Transverse colon (tissue), 4 donors: ENCODE measurements at regions not wholly inside any gene's neighbourhood (a gene's known extent, or its start where the extent isn't known, plus 50 kb on each side); places are given as distances from the start of the nearest gene placed in this dataset.

ENCODE experiments used
- DNase-seq: peaks from one replicate; pipeline ENCODE4 v3.0.0-alpha.2; 2019
- H3K27ac ChIP-seq, 4 donors: fragments of 200-600 bp; sonication (generic); 2 replicates each; pipeline ENCODE4 v1.5.1; 2016 to 2018; ENCODE audit warnings: inconsistent platforms in 4 of 4
- H3K27me3 ChIP-seq: fragments of 200-600 bp; sonication (generic); 2 replicates; pipeline ENCODE4 v1.5.1; 2017; ENCODE audit warnings: inconsistent platforms
- H3K36me3 ChIP-seq, 4 donors: fragments of 200-600 bp; sonication (generic); 2 replicates each; pipeline ENCODE4 v1.5.1; 2017 to 2019; ENCODE audit warnings: inconsistent platforms in 4 of 4
- H3K4me1 ChIP-seq, 4 donors: fragments of 200-600 bp; sonication (generic); 2 replicates each; pipeline ENCODE4 v1.5.1; 2017 to 2020; ENCODE audit warnings: inconsistent platforms in 4 of 4
- H3K4me3 ChIP-seq, 4 donors: fragments of 200-600 bp; sonication (generic); 1 replicate in 1 of 4; 2 replicates in 3 of 4; pipeline versions ENCODE4 v1.5.1 to v1.6.1; 2017 to 2019; ENCODE audit warnings: inconsistent platforms in 4 of 4
- H3K9me3 ChIP-seq, 2 donors: fragments of 200-600 bp; sonication (generic); 2 replicates each; pipeline ENCODE4 v1.5.1; 2017 to 2019; ENCODE audit warnings: inconsistent platforms in 2 of 2
- CTCF ChIP-seq, 5 experiments: fragments of 200-600 bp in 3 of 5; fragments of 450-650 bp in 2 of 5; sonication (generic) in 3 of 5; IDR thresholded peaks; 1 replicate in 2 of 5; 2 replicates in 3 of 5; pipeline ENCODE4 v1.5.1; 2016 to 2017; ENCODE audit warnings: antibody characterized with exemption in 5 of 5, inconsistent platforms in 3 of 5, mild to moderate bottlenecking in 2 of 5, moderate library complexity in 1 of 5
- EP300 ChIP-seq: sonication (generic); formaldehyde crosslinking; IDR thresholded peaks from one replicate; pipeline ENCODE4 v1.6.1; 2017; ENCODE audit warnings: antibody characterized with exemption, low read depth
- POLR2A ChIP-seq: fragments of 450-650 bp; IDR thresholded peaks from one replicate; pipeline ENCODE4 v1.6.1; 2016; ENCODE audit warnings: antibody characterized with exemption, mild to moderate bottlenecking, moderate library complexity
- POLR2AphosphoS5 ChIP-seq, 3 donors: sonication (generic); formaldehyde crosslinking; IDR thresholded peaks; one replicate each; pipeline ENCODE4 v1.6.1; 2016; ENCODE audit warnings: antibody characterized with exemption in 3 of 3
- WGBS, 2 donors: methylation state at CpG; one replicate each; pipeline ENCODE4 v1.1.5; 2018; ENCODE audit warnings: low coverage in 1 of 2; 5-methylcytosine and 5-hydroxymethylcytosine counted together
- in situ Hi-C, 4 donors: fragments of 200-750 bp; cut with MboI; loops; one replicate each; pipeline versions ENCODE4 v1.15.0 to v1.15.1; 2017; ENCODE audit warnings: low sequenced_read_pairs in 3 of 4, low pct_ligation_motif_present in 1 of 4, low pct_unique_long_range_greater_than_20kb in 1 of 4
- intact Hi-C: fragments of 100-400 bp; cut with DNase I; formaldehyde crosslinking; loops from one replicate; pipeline ENCODE4 v1.15.1; 2023; ENCODE audit warnings: low total_unique reads

- in situ Hi-C loops: no loop called here
- WGBS, 2 donors: 71 to 100% methylated on average over 1 to 4 of the region's 4 CpGs
- no peak for TF ChIP-seq POLR2A
- TF ChIP-seq POLR2AphosphoS5 (IDR thresholded peaks at IDR 0.05): no peak
- TF ChIP-seq CTCF (IDR thresholded peaks at IDR 0.05): no peak
- no peak for TF ChIP-seq EP300
Measured at GRCh38 chr3:59559721-59560435, 510.1 kb upstream of the CFAP20DC start.

GRCh38 chr3:59558906-59559720, 509.3 kb upstream of the CFAP20DC start:
- TF ChIP-seq POLR2AphosphoS5 (IDR thresholded peaks at IDR 0.05) (no peak), EP300 (no peak), POLR2A (no peak), CTCF (IDR thresholded peaks at IDR 0.05) (no peak)

More at GRCh38 chr3:59559721-59560435, 510.1 kb upstream of the CFAP20DC start:
- no peak overlapping the region for H3K27ac ChIP-seq
- no peaks in the 10 kb centered on the region for H3K36me3 ChIP-seq
- H3K4me1 ChIP-seq: no peaks in the 10 kb centered on the region
- no peaks in the 10 kb centered on the region for H3K27me3 ChIP-seq
- H3K9me3 ChIP-seq: no peaks in the 10 kb centered on the region
- intact Hi-C loops: no loop called here
- DNase-seq: no peak
- H3K4me3 ChIP-seq: no peak overlapping the region

GRCh38 chr3:59555593-59556315, 505.9 kb upstream of the CFAP20DC start:
- Histone ChIP-seq H3K27me3 (no peaks in the 10 kb centered on the region), H3K4me3 (no peak overlapping the region), H3K9me3 (no peaks in the 10 kb centered on the region), H3K4me1 (no peaks in the 10 kb centered on the region), H3K36me3 (no peaks in the 10 kb centered on the region), H3K27ac (no peak overlapping the region)
- intact Hi-C loops (no loop called here), in situ Hi-C loops (no loop called here)
- TF ChIP-seq POLR2A (no peak), POLR2AphosphoS5 (IDR thresholded peaks at IDR 0.05) (no peak)
- DNase-seq: no peak
- WGBS, 2 donors: 78 to 96% methylated on average over 5 to 6 of the region's 6 CpGs

More at GRCh38 chr3:59558906-59559720, 509.3 kb upstream of the CFAP20DC start:
- Histone ChIP-seq H3K4me3 (no peak overlapping the region), H3K4me1 (no peaks in the 10 kb centered on the region), H3K27ac (no peak overlapping the region), H3K36me3 (no peaks in the 10 kb centered on the region), H3K9me3 (no peaks in the 10 kb centered on the region), H3K27me3 (no peaks in the 10 kb centered on the region)
- in situ Hi-C loops: no loop called here
- intact Hi-C loops: no loop called here
- no peak for DNase-seq
- WGBS, 2 donors: 20 to 41% methylated on average over 1 of the region's 1 CpG

- Histone ChIP-seq H3K4me3 (no peak overlapping the region), H3K36me3 (no peaks in the 10 kb centered on the region), H3K4me1 (no peaks in the 10 kb centered on the region), H3K27me3 (no peaks in the 10 kb centered on the region), H3K27ac (no peak overlapping the region), H3K9me3 (no peaks in the 10 kb centered on the region)
- intact Hi-C loops (no loop called here), in situ Hi-C loops (no loop called here)
- WGBS, 2 donors: 72 to 76% methylated on average over 3 of the region's 3 CpGs
- no peak for DNase-seq
- TF ChIP-seq POLR2A (no peak), POLR2AphosphoS5 (IDR thresholded peaks at IDR 0.05) (no peak), EP300 (no peak), CTCF (IDR thresholded peaks at IDR 0.05) (no peak)
Measured at GRCh38 chr3:59553076-59553475, 503.3 kb upstream of the CFAP20DC start.
